22Rv1 (cell line): ENCODE measurements at regions not wholly inside any gene's neighbourhood (a gene's known extent, or its start where the extent isn't known, plus 50 kb on each side); places are given as distances from the start of the nearest gene placed in this dataset.

Experiments used
- H3K27ac ChIP-seq: fragments of 450-650 bp; 2 replicates; pipeline ENCODE4 v1.5.1; 2017
- ZFX ChIP-seq: fragments of 450-650 bp; IDR thresholded peaks from 2 replicates; pipeline ENCODE4 v1.6.1; 2017; ENCODE audit warnings: antibody characterized with exemption, borderline replicate concordance
- TF ChIP-seq, protein P1 (sequence below): fragments of 450-650 bp; IDR thresholded peaks from 2 replicates; pipeline ENCODE4 v1.5.1; 2017; ENCODE audit warnings: mild to moderate bottlenecking

- TF ChIP-seq ZFX, result no peak
- TF ChIP-seq, protein P1, sequence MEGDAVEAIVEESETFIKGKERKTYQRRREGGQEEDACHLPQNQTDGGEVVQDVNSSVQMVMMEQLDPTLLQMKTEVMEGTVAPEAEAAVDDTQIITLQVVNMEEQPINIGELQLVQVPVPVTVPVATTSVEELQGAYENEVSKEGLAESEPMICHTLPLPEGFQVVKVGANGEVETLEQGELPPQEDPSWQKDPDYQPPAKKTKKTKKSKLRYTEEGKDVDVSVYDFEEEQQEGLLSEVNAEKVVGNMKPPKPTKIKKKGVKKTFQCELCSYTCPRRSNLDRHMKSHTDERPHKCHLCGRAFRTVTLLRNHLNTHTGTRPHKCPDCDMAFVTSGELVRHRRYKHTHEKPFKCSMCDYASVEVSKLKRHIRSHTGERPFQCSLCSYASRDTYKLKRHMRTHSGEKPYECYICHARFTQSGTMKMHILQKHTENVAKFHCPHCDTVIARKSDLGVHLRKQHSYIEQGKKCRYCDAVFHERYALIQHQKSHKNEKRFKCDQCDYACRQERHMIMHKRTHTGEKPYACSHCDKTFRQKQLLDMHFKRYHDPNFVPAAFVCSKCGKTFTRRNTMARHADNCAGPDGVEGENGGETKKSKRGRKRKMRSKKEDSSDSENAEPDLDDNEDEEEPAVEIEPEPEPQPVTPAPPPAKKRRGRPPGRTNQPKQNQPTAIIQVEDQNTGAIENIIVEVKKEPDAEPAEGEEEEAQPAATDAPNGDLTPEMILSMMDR, result no peak
- H3K27ac ChIP-seq, result no peak overlapping the region
Measured at GRCh38 chr14:43649508-43649907, 857.6 kb downstream of the FSCB start.

DNA sequence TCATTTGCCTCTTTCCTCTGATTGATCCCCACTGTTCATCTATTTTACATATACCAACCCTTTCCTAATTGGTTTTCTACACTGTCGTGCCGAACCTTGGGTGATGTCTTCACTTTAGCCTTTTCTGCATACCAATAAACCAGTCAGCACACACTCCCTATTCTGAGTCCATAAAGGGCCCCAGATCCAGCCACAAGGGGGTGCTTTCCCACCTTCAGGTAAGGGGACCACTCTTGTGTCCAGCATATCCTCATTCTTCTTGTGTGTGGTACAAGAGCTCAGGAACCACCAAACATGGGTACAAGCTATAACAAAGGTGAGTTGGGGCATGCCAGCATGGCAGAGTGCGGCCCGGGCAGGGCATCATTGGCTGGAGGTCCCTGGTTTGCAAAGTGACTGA is 859.8 kb downstream of the FSCB start:
- no peak for TF ChIP-seq ZFX
- TF ChIP-seq, protein P1, result no peak
- no peak overlapping the region for H3K27ac ChIP-seq

DNA sequence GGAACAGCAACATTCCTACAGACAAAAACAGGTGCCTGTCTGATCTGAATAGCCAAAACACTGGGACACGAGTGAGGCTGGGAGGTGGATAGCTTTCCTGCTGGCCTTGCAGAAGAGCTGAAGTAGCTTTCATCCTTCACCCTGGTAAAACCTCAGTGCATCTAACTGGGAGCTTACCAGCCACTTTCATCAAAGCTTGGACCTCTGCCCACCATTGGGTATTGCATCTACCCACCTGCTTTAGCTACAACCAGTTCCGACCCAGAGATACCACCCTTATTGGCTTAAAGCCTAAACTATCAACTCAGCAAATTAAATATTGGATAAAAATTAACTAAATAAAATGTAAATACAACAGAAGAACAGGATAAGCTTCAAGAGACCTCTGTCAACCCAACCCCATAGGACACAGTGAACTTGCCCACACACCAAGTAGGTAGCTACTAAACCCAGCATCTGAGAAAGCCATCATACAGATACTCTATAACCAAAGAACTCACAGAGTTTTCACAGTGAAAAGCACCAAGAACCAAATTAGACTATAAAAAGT is 866.3 kb downstream of the FSCB start:
- TF ChIP-seq ZFX, result no peak
- TF ChIP-seq, protein P1, result no peak
- H3K27ac ChIP-seq, result peak overlapping the region; percentile 65

- TF ChIP-seq, protein P1, result no peak
- no peak for TF ChIP-seq ZFX
- no peak overlapping the region for H3K27ac ChIP-seq
Measured at GRCh38 chr14:43625294-43625693, 881.8 kb downstream of the FSCB start.

GRCh38 chr14:43621282-43621681 is 885.8 kb downstream of the FSCB start:
- TF ChIP-seq, protein P1, result no peak
- no peak for TF ChIP-seq ZFX
- H3K27ac ChIP-seq, result no peak overlapping the region

GRCh38 chr14:43595096-43595772 is 911.8 kb downstream of the FSCB start:
- no peak overlapping the region for H3K27ac ChIP-seq
- TF ChIP-seq ZFX, result no peak
- TF ChIP-seq, protein P1, result no peak

DNA sequence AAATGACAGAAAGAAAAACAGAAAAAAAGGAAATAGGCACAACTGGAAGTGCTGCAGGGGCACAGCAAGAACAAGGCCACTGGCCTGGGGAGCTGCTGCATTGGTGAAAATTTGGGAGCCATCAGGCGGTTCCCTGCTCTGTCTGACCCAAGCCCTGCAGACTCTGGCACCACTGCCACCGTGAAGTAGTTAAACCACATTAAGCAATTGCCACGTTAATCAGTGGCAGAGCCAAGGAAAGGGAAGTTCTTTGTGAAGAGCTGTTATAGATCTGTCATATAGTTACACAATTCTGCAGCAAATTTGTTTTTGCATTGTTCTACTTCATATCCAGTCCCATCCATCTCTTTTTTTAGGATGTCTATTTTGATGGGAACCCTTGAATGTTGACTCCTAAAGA is 915.3 kb downstream of the FSCB start:
- no peak for TF ChIP-seq ZFX
- TF ChIP-seq, protein P1, result no peak
- no peak overlapping the region for H3K27ac ChIP-seq
